HG02885 (cell line): ENCODE measurements at regions not wholly inside any gene's neighbourhood (a gene's known extent, or its start where the extent isn't known, plus 50 kb on each side); places are given as distances from the start of the nearest gene placed in this dataset.
"Not testable (repeated sequence)": the region's sequence is repeated elsewhere in the genome, so short reads cannot be mapped to it uniquely, and the experiment has no call there.

Experiments used
- ATAC-seq: cut with Tn5 transposase; IDR thresholded peaks from one replicate; pipeline ENCODE4 v1.9.1; 2021; ENCODE audit warnings: mild to moderate bottlenecking; ENCODE audit not compliant: unreplicated experiment, poor library complexity

DNA sequence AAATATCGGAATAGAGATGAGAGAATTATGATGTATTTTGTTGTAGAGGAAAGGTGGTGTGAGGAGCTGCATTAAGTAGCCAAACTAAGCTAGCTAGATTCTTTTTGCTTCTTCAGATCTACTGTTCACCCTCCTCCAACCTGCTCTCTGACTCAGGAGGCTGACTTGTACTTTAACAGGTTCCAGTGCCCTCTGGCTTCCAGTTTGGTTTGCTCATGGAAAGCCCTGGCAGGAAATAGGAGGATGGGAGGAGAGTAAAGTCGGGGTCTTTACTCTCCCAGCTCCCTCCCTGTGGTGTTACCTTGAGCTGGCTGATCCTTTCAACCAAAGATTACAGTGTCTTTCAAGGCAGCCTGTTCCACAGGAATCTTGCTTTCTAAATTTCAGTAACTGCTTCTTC is 277.0 kb upstream of the EDA2R start:
- no peak for ATAC-seq

DNA sequence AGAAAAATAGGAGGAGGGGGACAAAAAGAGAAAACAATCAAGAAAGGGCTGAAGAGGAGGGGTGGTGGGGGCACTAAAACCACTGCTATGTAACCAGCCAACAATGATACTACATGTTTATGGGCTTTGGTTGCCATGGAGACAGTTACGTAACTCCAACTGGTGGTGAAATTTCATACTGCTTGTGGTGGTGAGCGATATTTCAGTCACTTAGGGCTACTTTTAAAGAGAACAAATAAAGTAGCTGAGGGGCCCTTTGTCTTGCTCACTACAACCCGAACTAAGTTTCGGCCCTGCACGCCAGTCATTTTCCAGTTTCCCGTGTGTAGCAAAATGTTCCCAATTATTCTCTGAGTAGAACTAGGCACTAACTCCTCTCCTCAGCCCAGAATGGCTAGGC is 275.2 kb upstream of the EDA2R start:
- ATAC-seq: no peak

DNA sequence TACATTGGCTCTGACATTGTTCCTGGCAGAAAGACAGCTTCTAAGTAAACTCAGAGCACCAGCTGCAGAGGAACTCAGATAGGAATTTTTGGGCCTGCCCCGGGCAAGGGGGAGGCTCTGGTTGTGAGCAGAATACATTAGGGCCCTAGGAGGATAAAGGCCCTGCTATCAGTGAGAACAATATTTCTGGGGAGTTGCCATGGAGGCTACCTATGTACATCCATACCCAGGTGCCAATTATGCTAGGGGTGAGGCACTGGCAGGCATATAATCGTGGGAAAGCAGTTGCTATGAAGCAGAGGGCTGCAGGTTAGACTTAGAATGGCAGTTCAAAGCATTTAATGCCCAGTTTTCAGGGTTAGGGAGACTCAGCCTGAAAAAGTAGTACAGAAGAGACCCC is 273.5 kb upstream of the EDA2R start:
- ATAC-seq: no peak

DNA sequence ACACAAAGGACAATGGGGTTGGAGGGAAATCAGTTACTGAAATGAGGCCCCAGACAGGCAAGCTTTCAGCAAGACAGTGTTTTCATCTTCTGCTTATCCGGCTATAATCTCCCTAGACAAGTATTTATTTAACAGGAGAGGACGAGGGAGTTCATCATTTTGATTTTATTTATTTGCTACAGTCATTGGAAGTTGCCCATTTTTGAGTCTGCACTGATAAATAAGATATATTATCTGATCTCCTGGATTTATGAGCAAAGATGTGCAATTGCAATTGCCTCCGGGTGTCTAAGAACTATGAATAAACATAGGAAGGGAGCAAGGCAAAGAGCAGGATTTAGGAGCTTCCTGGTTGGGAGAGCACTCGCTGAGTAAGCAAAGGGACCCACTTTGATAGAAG is 263.2 kb upstream of the EDA2R start:
- ATAC-seq: no peak

DNA sequence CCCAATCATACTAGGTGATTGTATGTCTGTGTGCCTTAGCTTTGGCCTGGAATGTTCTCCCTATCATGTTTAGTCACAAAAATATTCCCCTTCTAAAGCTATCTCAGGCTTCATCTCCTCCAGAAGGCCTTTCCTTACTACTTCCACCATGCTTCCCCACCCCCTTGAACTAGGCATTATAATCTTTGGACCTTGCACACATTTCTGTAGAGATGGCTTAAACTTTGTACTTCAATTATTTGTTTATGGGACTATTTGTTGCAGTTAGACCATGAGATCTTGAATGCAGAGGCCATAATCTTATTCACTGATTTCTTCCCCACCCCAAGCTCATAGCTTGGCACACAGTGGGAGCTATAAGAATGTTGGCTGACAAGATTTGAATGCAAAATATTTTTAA is 262.0 kb upstream of the EDA2R start:
- no peak for ATAC-seq

DNA sequence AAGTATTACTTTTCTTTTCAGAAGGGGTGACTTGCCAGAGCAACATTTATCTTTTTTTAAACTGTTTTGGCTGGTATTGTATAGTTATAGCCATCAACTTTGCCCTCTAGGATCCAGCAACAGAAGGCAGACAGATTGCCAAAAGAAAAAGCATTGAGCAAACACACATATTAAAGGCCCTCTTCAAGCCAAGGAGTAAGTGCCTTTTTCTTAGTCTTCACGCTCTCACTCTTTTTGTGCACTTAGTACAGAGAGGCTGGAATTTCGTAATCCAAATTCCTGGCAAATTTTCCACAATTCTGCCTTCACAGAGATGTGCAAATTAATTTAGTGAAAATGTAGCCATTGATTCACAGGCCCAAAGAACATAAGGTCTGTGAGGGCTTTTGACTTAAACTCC is 253.1 kb upstream of the EDA2R start:
- ATAC-seq: no peak

DNA sequence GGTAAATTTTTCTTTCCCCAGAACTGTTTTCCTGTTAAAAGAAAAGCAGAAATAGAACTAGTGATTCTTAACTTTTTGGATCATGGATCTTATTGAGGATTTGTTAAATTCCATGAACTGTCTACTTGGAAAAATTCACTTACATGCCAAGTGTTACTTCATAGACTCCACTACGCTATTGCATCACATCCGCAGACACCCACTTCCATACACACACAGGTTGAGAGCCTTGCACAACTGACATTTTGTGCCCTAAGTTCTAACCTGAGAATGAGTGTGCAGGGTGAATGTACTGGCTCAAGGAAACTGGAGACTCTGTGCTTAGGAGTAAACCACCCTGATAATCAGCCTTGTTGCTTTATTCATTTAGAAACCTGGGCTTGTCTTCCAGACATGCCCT is 250.5 kb upstream of the EDA2R start:
- ATAC-seq: no peak

DNA sequence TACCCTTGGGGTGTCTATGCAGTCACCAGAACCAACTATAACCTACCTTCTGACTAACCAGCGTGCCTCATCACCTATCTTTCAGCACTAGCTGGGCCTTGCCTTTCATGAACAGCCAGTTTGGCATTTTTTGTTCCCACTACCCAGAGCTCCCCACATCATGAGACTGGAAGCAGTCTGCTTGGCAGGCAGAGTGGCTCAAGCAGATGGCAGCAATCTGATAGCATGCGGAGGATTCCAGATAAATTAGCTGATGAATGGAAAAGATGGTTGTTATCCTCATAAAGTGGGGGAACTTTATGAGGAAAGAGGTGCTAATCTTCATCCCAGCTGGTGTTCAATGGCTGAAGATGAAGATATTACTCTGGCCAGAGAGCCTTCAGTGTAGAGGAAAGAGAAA is 243.2 kb upstream of the EDA2R start:
- ATAC-seq: no peak

DNA sequence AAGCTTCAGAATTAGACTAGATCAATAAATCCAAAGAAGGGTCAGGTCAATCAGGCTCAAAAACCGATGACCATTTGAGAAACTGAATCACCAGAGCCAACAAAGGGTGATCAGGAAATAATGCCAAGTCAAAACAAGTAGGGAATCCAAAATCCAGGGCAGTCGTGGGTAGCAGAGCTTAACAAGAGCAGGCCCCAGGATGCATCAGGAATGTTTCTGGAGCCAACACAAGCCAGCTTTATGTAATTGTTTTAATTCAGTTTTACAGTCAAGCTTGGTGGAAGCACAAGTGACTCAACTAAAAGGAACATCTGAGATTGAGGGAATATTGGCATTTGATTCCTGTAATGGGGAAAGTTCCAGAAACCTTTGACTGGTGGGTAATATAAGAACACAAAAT is 237.9 kb upstream of the EDA2R start:
- ATAC-seq: no peak

DNA sequence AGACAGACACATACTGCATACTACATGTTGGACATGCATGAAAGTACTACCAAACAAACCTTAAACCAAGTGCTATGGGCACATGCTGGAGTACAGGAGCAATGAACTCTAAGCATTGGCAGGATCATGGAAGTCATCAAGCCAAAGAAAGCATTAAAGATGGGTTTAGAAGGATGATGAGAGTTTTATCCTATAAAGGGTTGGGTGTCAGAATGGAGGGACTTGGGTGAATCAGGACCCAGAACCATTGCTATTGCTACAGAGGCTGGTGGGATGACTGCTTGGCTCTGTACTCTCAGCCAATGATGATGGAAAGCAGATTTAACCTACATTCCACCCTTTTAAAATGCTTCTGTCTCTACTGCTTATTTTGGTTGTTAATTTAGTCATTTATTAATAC is 233.9 kb upstream of the EDA2R start:
- ATAC-seq: no peak

DNA sequence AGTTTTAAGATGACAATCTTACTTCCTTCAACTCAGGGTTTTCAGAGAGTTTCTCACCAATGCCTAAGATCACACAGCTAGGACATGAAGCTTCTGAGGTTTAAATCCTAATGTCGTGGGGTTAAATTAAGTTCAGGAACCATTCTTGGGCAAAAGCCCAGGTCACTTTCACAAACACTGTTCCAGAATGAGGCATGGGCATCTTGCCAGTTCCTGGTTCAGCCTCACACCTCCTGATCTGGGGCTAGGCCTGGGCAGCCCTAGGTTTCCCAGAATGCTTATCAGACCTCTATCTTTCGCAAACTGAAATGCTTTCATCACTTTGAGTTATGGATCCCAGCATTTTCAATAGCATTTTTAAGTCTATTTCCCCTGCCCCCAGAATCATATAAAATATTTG is 224.8 kb upstream of the EDA2R start:
- no peak for ATAC-seq

DNA sequence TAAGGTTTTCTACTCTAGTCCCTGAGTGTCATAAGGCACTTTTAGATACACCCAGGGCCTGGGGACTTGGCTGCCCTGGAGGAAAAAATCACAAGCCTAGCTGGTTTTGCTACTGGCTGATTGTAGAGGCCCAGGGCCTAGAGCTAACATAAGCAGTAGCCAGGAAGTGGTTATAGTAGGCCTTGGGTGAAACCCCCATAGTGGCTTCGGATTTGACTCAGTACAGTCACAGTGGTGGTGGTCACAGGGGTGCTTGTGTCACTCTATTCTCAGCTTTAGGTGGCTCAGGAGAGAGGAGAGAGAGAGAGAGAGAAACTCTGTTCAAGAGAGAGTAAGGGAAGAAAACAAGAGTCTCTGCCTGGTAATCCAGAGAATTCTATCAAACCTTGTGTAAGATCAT is 194.5 kb upstream of the EDA2R start:
- ATAC-seq: peak; percentile 100

DNA sequence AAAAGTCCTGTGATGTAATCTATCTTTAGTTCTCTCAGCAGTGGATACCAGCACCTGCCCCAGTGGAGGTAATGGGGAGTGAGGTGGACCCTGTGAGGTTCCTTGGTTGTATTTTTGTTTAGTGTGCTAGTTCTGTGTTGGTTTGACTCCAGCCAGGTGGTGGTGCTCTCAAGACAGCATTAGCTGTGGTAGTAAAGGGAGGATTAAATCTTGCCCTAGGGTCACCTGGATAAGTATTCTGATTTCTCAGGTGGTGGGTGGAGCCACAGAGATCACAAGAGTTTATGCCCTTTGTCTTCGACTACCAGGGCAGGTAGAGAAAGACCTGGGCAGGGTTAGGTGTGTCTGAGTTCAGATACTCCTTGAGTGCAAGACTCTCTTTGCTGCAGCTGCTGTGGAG is 176.3 kb upstream of the EDA2R start:
- ATAC-seq: no peak

DNA sequence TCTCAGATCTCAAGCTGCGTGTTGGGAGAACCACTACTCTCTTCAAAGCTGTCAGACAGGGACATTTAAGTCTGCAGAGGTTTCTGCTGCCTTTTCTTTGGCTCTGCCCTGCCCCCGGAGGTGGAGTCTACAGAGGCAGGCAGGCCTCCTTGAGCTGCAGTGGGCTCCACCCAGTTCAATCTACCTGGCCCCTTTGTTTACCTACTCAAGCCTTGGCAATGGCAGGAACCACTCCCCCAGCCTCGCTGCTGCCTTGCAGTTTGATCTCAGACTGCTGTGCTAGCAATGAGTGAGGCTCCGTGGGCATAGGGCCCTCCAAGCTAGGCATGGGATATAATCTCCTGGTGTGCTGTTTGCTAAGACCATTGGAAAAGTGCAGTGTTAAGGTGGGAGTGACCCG is 155.6 kb upstream of the EDA2R start:
- ATAC-seq: not testable (repeated sequence)

DNA sequence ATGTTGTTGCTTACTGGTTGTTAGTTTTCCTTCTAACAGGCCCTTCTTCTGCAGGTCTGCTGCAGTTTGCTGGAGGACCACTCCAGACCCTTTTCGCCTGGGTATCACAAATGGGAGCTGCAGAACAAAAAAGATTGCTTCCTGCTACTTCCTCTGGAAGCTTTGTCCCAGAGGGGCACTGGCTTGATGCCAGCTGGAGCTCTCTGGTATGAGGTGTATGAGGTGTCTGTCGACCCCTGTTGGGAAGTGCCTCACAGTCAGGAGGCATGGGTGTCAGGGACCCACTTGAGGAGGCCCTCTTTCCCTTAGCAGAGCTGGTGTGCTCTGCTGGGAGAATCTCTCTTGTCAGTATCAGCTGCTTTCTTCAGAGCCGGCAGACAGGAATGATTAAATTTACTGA is 127.4 kb upstream of the EDA2R start:
- no peak for ATAC-seq

DNA sequence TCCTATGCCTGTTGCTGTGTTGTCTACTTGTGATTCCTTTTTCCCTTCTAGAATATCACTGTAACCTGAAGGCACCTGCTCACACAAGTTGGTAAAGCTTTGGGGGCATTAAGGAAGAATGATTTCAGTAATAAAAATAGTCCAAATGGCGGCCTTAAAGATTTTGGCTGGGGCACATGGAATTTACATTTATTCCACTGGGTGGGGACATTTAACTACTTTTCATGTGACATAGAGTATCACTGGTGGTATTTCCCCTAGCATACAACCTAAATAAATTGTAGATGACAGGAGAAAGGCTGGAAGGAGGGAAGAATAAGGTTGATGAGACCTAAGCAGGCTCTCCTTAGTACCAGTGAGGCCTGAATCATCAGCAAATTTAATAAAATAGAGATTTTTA is 121.8 kb upstream of the EDA2R start:
- no peak for ATAC-seq

DNA sequence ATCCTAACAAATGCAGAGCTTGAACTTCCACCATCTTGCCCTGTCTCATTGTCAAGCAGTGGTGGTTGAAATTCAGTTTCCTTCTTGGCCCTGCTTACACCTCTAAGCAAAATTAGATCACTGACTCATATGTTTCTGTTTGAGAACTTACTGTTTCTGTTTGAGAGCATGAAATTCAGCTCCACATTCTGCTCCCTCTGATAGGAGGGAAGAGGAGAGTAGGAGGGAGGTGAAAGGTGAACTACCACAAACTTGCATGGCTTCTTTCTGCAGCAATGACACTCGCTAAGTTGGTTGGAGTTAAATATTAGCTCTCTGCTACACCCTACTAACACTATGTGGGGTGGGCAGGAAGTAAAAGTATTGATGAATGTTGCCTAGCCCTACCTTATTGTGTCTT is 117.8 kb upstream of the EDA2R start:
- ATAC-seq: no peak

DNA sequence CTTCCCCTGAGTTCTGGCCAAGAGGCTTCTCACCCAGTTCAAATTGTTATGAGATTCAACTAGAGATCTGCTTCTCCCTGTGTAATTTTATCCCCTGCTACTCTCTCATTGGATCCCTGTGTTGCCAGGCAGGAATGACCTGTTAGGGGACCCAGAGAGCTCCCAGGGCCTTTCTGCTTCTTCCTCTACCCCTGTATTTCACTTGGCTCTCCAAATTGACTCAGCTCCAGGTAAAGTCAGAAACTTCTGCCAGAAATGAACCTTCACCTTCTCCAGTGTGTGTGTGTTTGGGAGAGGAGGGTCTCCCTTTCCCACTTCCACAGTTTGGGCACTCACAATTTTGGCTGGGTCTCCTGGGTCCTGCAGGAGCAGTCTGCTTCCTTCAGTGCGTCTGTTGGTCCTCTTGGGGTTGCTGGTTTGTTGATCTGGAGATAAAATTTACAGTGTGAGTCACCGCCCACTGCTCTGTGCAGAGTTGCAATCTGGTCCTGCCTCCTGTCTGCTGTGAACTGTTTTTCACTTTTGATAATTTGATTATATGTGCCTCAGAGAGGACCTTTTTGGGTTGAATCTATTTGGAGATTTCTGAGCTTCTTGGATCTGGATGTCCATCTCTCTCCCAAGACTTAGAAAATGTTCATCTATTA is 112.4 kb upstream of the EDA2R start:
- ATAC-seq: no peak

DNA sequence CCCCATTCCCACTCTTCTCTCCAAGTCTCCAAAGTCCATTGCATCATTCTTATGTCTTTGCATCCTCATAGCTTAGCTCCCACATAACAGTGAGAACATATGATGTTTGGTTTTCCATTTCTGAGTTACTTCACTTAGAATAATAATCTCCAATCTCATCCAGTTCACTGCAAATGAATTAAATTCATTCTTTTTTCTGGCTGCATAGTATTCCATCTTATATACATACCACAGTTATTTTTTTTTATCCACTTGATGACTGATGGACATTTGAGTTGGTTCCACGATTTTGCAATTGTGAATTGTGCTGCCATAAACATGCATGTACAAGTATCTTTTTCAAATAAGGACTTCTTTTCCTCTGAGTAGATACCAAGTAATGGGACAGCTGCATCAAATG is 105.6 kb upstream of the EDA2R start:
- ATAC-seq: not testable (repeated sequence)

DNA sequence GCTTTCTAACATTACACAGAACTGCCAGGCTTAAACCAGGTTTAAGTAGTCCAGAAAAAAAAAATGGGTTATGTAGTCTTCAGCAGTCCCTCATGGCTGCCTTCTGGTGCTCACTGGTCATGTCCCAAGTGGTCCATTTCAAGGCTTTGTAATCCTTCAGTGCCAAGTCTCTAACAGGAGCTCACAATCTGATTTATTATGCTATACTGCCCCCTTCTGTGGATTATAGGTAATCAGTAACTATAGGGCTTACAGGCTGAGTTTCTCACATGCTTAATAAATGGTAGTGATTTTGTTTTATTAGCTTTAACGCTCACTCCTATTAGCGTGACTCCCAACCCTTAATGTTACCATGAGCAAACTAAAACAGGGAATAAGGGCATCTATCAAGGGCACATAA is 92.5 kb upstream of the EDA2R start:
- peak; percentile 66 for ATAC-seq

DNA sequence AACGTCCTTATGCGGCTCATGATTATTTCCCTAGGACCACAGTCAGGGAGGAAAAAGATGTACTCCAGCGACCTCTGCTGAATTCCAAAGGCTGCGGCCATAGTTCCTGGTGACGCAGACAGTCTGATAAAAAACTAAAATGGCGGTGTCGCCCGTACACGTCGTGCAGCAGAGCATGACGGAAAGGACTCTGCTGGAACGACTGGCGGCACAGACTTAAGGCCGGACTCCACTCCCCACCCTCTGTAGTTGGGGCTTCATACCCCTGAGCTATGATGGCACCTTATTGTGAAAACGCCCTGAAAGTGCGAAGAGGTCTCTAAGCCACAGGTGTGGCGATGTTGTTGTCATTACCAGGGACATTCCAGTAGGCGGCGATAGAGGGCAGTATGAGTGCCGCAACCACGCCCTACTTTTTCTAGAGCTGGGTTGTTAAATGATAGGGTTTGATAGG is 90.0 kb upstream of the EDA2R start:
- ATAC-seq: peak; percentile 68

DNA sequence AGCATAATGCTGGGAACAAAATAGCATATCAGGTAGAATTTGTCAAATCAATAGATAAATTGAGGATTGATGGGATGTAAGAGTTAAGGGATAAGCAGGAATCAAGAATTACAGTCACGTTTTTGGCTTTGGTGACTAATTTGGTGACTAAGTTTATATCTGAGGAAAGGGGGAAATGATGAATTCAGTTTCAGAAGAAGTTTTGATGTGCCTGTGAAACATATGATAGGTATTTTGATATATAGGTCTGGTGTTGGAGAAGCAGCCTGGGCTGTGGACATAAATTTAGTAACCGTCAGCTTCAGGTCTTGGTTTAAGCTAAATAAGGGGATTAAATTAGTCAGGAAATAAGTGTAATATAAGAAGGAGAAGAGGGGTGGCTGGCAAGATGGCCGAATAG is 79.0 kb upstream of the EDA2R start:
- no peak for ATAC-seq
